ENCODE measurements at regions not wholly inside any gene's neighbourhood (a gene's known extent, or its start where the extent isn't known, plus 50 kb on each side); places are given as distances from the start of the nearest gene placed in this dataset.

GRCh38 chr9:107760469-107761242 is 271.1 kb upstream of the KLF4 start:
- no peak for DNase-seq (ENCODE audit: low read depth, low spot score)
- TF ChIP-seq ZNF274 (IDR thresholded peaks at IDR 0.05; ENCODE audit: low read depth, low read length) (no peak), SUZ12 (IDR thresholded peaks at IDR 0.05; ENCODE audit: extremely low read depth, insufficient read depth, insufficient read length) (no peak), YY1 (IDR thresholded peaks at IDR 0.05; ENCODE audit: insufficient read depth, insufficient read length) (no peak)
- peaks cover 3% of the 10 kb centered on the region for H3K4me1 ChIP-seq (ENCODE audit: insufficient read depth, insufficient read length)
- H3K9me3 ChIP-seq (ENCODE audit: insufficient read depth, low read length): no peaks in the 10 kb centered on the region
- no peak overlapping the region for H3K4me3 ChIP-seq (ENCODE audit: insufficient read length, low read depth)
- no peaks in the 10 kb centered on the region for H3K36me3 ChIP-seq (ENCODE audit: insufficient read depth, insufficient read length, low read length)
- no peaks in the 10 kb centered on the region for H3K27me3 ChIP-seq (ENCODE audit: insufficient read depth, insufficient read length)
- H3K9ac ChIP-seq (ENCODE audit: insufficient read length, low read depth): no peak overlapping the region

- no peak for DNase-seq (ENCODE audit: low read depth, low spot score)
Measured at GRCh38 chr9:107759823-107760166, 270.2 kb upstream of the KLF4 start.

GRCh38 chr9:107759009-107759822 is 269.6 kb upstream of the KLF4 start:
- Histone ChIP-seq H3K27me3 (ENCODE audit: insufficient read depth, insufficient read length) (no peaks in the 10 kb centered on the region), H3K36me3 (ENCODE audit: insufficient read depth, insufficient read length, low read length) (no peaks in the 10 kb centered on the region), H3K4me3 (ENCODE audit: insufficient read length, low read depth) (no peak overlapping the region), H3K9ac (ENCODE audit: insufficient read length, low read depth) (no peak overlapping the region), H3K4me1 (ENCODE audit: insufficient read depth, insufficient read length) (peaks cover 3% of the 10 kb centered on the region), H3K9me3 (ENCODE audit: insufficient read depth, low read length) (no peaks in the 10 kb centered on the region)
- no peak for TF ChIP-seq SUZ12 (IDR thresholded peaks at IDR 0.05; ENCODE audit: extremely low read depth, insufficient read depth, insufficient read length)
- no peak for TF ChIP-seq YY1 (IDR thresholded peaks at IDR 0.05; ENCODE audit: insufficient read depth, insufficient read length)
- TF ChIP-seq ZNF274 (IDR thresholded peaks at IDR 0.05; ENCODE audit: low read depth, low read length): no peak
- DNase-seq (ENCODE audit: low read depth, low spot score): no peak

More at GRCh38 chr9:107759823-107760166, 270.2 kb upstream of the KLF4 start:
- Histone ChIP-seq H3K4me3 (ENCODE audit: insufficient read length, low read depth) (no peak overlapping the region), H3K4me1 (ENCODE audit: insufficient read depth, insufficient read length) (peaks cover 3% of the 10 kb centered on the region), H3K9ac (ENCODE audit: insufficient read length, low read depth) (no peak overlapping the region), H3K9me3 (ENCODE audit: insufficient read depth, low read length) (no peaks in the 10 kb centered on the region), H3K27me3 (ENCODE audit: insufficient read depth, insufficient read length) (no peaks in the 10 kb centered on the region), H3K36me3 (ENCODE audit: insufficient read depth, insufficient read length, low read length) (no peaks in the 10 kb centered on the region)
- no peak for TF ChIP-seq SUZ12 (IDR thresholded peaks at IDR 0.05; ENCODE audit: extremely low read depth, insufficient read depth, insufficient read length)

- no peaks in the 10 kb centered on the region for H3K36me3 ChIP-seq (ENCODE audit: insufficient read depth, insufficient read length, low read length)
- H3K9me3 ChIP-seq (ENCODE audit: insufficient read depth, low read length): no peaks in the 10 kb centered on the region
- H3K27me3 ChIP-seq (ENCODE audit: insufficient read depth, insufficient read length): no peaks in the 10 kb centered on the region
- peaks cover 3% of the 10 kb centered on the region for H3K4me1 ChIP-seq (ENCODE audit: insufficient read depth, insufficient read length)
- H3K9ac ChIP-seq (ENCODE audit: insufficient read length, low read depth): no peak overlapping the region
- no peak for DNase-seq (ENCODE audit: low read depth, low spot score)
- H3K4me3 ChIP-seq (ENCODE audit: insufficient read length, low read depth): no peak overlapping the region
- no peak for TF ChIP-seq SUZ12 (IDR thresholded peaks at IDR 0.05; ENCODE audit: extremely low read depth, insufficient read depth, insufficient read length)
- no peak for TF ChIP-seq ZNF274 (IDR thresholded peaks at IDR 0.05; ENCODE audit: low read depth, low read length)
- TF ChIP-seq YY1 (IDR thresholded peaks at IDR 0.05; ENCODE audit: insufficient read depth, insufficient read length): no peak
Measured at GRCh38 chr9:107756091-107756490, 266.5 kb upstream of the KLF4 start.

GRCh38 chr9:107755246-107755645 is 265.7 kb upstream of the KLF4 start:
- Histone ChIP-seq H3K9me3 (ENCODE audit: insufficient read depth, low read length) (no peaks in the 10 kb centered on the region), H3K4me1 (ENCODE audit: insufficient read depth, insufficient read length) (no peaks in the 10 kb centered on the region), H3K36me3 (ENCODE audit: insufficient read depth, insufficient read length, low read length) (no peaks in the 10 kb centered on the region), H3K27me3 (ENCODE audit: insufficient read depth, insufficient read length) (no peaks in the 10 kb centered on the region), H3K4me3 (ENCODE audit: insufficient read length, low read depth) (no peak overlapping the region), H3K9ac (ENCODE audit: insufficient read length, low read depth) (no peak overlapping the region)
- no peak for DNase-seq (ENCODE audit: low read depth, low spot score)
- TF ChIP-seq YY1 (IDR thresholded peaks at IDR 0.05; ENCODE audit: insufficient read depth, insufficient read length): no peak
- no peak for TF ChIP-seq ZNF274 (IDR thresholded peaks at IDR 0.05; ENCODE audit: low read depth, low read length)
- no peak for TF ChIP-seq SUZ12 (IDR thresholded peaks at IDR 0.05; ENCODE audit: extremely low read depth, insufficient read depth, insufficient read length)

GRCh38 chr9:107751567-107752210 is 262.1 kb upstream of the KLF4 start:
- H3K36me3 ChIP-seq (ENCODE audit: insufficient read depth, insufficient read length, low read length): no peaks in the 10 kb centered on the region
- H3K4me3 ChIP-seq (ENCODE audit: insufficient read length, low read depth): no peak overlapping the region
- H3K4me1 ChIP-seq (ENCODE audit: insufficient read depth, insufficient read length): peaks cover 5% of the 10 kb centered on the region
- no peak for TF ChIP-seq YY1 (IDR thresholded peaks at IDR 0.05; ENCODE audit: insufficient read depth, insufficient read length)
- no peak for TF ChIP-seq SUZ12 (IDR thresholded peaks at IDR 0.05; ENCODE audit: extremely low read depth, insufficient read depth, insufficient read length)
- no peak for TF ChIP-seq ZNF274 (IDR thresholded peaks at IDR 0.05; ENCODE audit: low read depth, low read length)
- H3K9ac ChIP-seq (ENCODE audit: insufficient read length, low read depth): no peak overlapping the region
- DNase-seq (ENCODE audit: low read depth, low spot score): peak; percentile 36
- no peaks in the 10 kb centered on the region for H3K9me3 ChIP-seq (ENCODE audit: insufficient read depth, low read length)
- no peaks in the 10 kb centered on the region for H3K27me3 ChIP-seq (ENCODE audit: insufficient read depth, insufficient read length)

Measured in NT2/D1 (cell line).